ENCODE measurements at regions not wholly inside any gene's neighbourhood (a gene's known extent, or its start where the extent isn't known, plus 50 kb on each side); places are given as distances from the start of the nearest gene placed in this dataset.
"Not testable (repeated sequence)": the region's sequence is repeated elsewhere in the genome, so short reads cannot be mapped to it uniquely, and the experiment has no call there.

- H3K27ac ChIP-seq (ENCODE audit: low read depth, low read length, severe bottlenecking) = no peak overlapping the region
- 47% methylated on average over 2 of the region's 4 CpGs; no CpG with 5 or more reads in 1 of the 2 experiments for WGBS, 2 experiments (ENCODE audit: insufficient coverage in 2 of 2)
- no peak overlapping the region for H3K4me3 ChIP-seq (ENCODE audit: extremely low read depth, insufficient read depth, low read length, poor library complexity, severe bottlenecking)
- peaks cover 15% of the 10 kb centered on the region for H3K4me1 ChIP-seq (ENCODE audit: control insufficient read depth, insufficient read depth, low read length, poor library complexity, severe bottlenecking)
- H3K9me3 ChIP-seq (ENCODE audit: control insufficient read depth, low read length) = no peaks in the 10 kb centered on the region
- no peaks in the 10 kb centered on the region for H3K36me3 ChIP-seq (ENCODE audit: control insufficient read depth, insufficient read depth, low read length)
Measured at GRCh38 chr5:3098821-3099220, 347.3 kb upstream of the IRX2 start.

- Histone ChIP-seq H3K4me1 (ENCODE audit: control insufficient read depth, insufficient read depth, low read length, poor library complexity, severe bottlenecking) (no peaks in the 10 kb centered on the region), H3K36me3 (ENCODE audit: control insufficient read depth, insufficient read depth, low read length) (no peaks in the 10 kb centered on the region), H3K4me3 (ENCODE audit: extremely low read depth, insufficient read depth, low read length, poor library complexity, severe bottlenecking) (no peak overlapping the region), H3K9me3 (ENCODE audit: control insufficient read depth, low read length) (no peaks in the 10 kb centered on the region), H3K27ac (ENCODE audit: low read depth, low read length, severe bottlenecking) (no peak overlapping the region)
- 82 to 86% methylated on average over 7 to 8 of the region's 13 CpGs for WGBS, 2 experiments (ENCODE audit: insufficient coverage in 2 of 2)
Measured at GRCh38 chr5:3092664-3093063, 341.2 kb upstream of the IRX2 start.

- H3K4me3 ChIP-seq (ENCODE audit: extremely low read depth, insufficient read depth, low read length, poor library complexity, severe bottlenecking) = no peak overlapping the region
Measured at GRCh38 chr5:3092211-3092610, 340.7 kb upstream of the IRX2 start.

GRCh38 chr5:3091040-3091774 lies 339.7 kb upstream of the IRX2 start:
- H3K4me1 ChIP-seq (ENCODE audit: control insufficient read depth, insufficient read depth, low read length, poor library complexity, severe bottlenecking) = no peaks in the 10 kb centered on the region
- H3K36me3 ChIP-seq (ENCODE audit: control insufficient read depth, insufficient read depth, low read length) = no peaks in the 10 kb centered on the region
- 67 to 80% methylated on average over 1 to 4 of the region's 11 CpGs for WGBS, 2 experiments (ENCODE audit: insufficient coverage in 2 of 2)
- no peaks in the 10 kb centered on the region for H3K9me3 ChIP-seq (ENCODE audit: control insufficient read depth, low read length)
- no peak overlapping the region for H3K27ac ChIP-seq (ENCODE audit: low read depth, low read length, severe bottlenecking)
- no peak overlapping the region for H3K4me3 ChIP-seq (ENCODE audit: extremely low read depth, insufficient read depth, low read length, poor library complexity, severe bottlenecking)

More at GRCh38 chr5:3092211-3092610, 340.7 kb upstream of the IRX2 start:
- no peaks in the 10 kb centered on the region for H3K4me1 ChIP-seq (ENCODE audit: control insufficient read depth, insufficient read depth, low read length, poor library complexity, severe bottlenecking)
- no peaks in the 10 kb centered on the region for H3K36me3 ChIP-seq (ENCODE audit: control insufficient read depth, insufficient read depth, low read length)
- H3K27ac ChIP-seq (ENCODE audit: low read depth, low read length, severe bottlenecking) = no peak overlapping the region
- H3K9me3 ChIP-seq (ENCODE audit: control insufficient read depth, low read length) = no peaks in the 10 kb centered on the region
- 85 to 86% methylated on average over 7 of the region's 7 CpGs for WGBS, 2 experiments (ENCODE audit: insufficient coverage in 2 of 2)

- not testable (repeated sequence) for H3K9me3 ChIP-seq (ENCODE audit: control insufficient read depth, low read length); H3K4me1 ChIP-seq (ENCODE audit: control insufficient read depth, insufficient read depth, low read length, poor library complexity, severe bottlenecking); H3K27ac ChIP-seq (ENCODE audit: low read depth, low read length, severe bottlenecking); H3K36me3 ChIP-seq (ENCODE audit: control insufficient read depth, insufficient read depth, low read length); H3K4me3 ChIP-seq (ENCODE audit: extremely low read depth, insufficient read depth, low read length, poor library complexity, severe bottlenecking)
- 96 to 97% methylated on average over 3 to 4 of the region's 6 CpGs for WGBS, 2 experiments (ENCODE audit: insufficient coverage in 2 of 2)
Measured at GRCh38 chr5:3090305-3090704, 338.8 kb upstream of the IRX2 start.

- 84% methylated on average over 8 to 9 of the region's 9 CpGs for WGBS, 2 experiments (ENCODE audit: insufficient coverage in 2 of 2)
- Histone ChIP-seq H3K9me3 (ENCODE audit: control insufficient read depth, low read length) (no peaks in the 10 kb centered on the region), H3K4me1 (ENCODE audit: control insufficient read depth, insufficient read depth, low read length, poor library complexity, severe bottlenecking) (no peaks in the 10 kb centered on the region), H3K27ac (ENCODE audit: low read depth, low read length, severe bottlenecking) (no peak overlapping the region), H3K36me3 (ENCODE audit: control insufficient read depth, insufficient read depth, low read length) (no peaks in the 10 kb centered on the region), H3K4me3 (ENCODE audit: extremely low read depth, insufficient read depth, low read length, poor library complexity, severe bottlenecking) (no peak overlapping the region)
Measured at GRCh38 chr5:3080366-3080765, 328.9 kb upstream of the IRX2 start.

GRCh38 chr5:3077684-3078083 lies 326.2 kb upstream of the IRX2 start:
- Histone ChIP-seq H3K9me3 (ENCODE audit: control insufficient read depth, low read length) (no peaks in the 10 kb centered on the region), H3K4me3 (ENCODE audit: extremely low read depth, insufficient read depth, low read length, poor library complexity, severe bottlenecking) (no peak overlapping the region), H3K36me3 (ENCODE audit: control insufficient read depth, insufficient read depth, low read length) (no peaks in the 10 kb centered on the region), H3K4me1 (ENCODE audit: control insufficient read depth, insufficient read depth, low read length, poor library complexity, severe bottlenecking) (no peaks in the 10 kb centered on the region), H3K27ac (ENCODE audit: low read depth, low read length, severe bottlenecking) (no peak overlapping the region)
- WGBS, 2 experiments (ENCODE audit: insufficient coverage in 2 of 2) = 84 to 86% methylated on average over 6 to 9 of the region's 10 CpGs

- Histone ChIP-seq H3K9me3 (ENCODE audit: control insufficient read depth, low read length) (no peaks in the 10 kb centered on the region), H3K27ac (ENCODE audit: low read depth, low read length, severe bottlenecking) (no peak overlapping the region), H3K4me1 (ENCODE audit: control insufficient read depth, insufficient read depth, low read length, poor library complexity, severe bottlenecking) (no peaks in the 10 kb centered on the region), H3K4me3 (ENCODE audit: extremely low read depth, insufficient read depth, low read length, poor library complexity, severe bottlenecking) (no peak overlapping the region), H3K36me3 (ENCODE audit: control insufficient read depth, insufficient read depth, low read length) (no peaks in the 10 kb centered on the region)
- 70% methylated on average over 2 of the region's 2 CpGs; no CpG with 5 or more reads in 1 of the 2 experiments for WGBS, 2 experiments (ENCODE audit: insufficient coverage in 2 of 2)
Measured at GRCh38 chr5:3075309-3075708, 323.8 kb upstream of the IRX2 start.

- H3K4me1 ChIP-seq (ENCODE audit: control insufficient read depth, insufficient read depth, low read length, poor library complexity, severe bottlenecking) = no peaks in the 10 kb centered on the region
- no peak overlapping the region for H3K27ac ChIP-seq (ENCODE audit: low read depth, low read length, severe bottlenecking)
- no peak overlapping the region for H3K4me3 ChIP-seq (ENCODE audit: extremely low read depth, insufficient read depth, low read length, poor library complexity, severe bottlenecking)
- no peaks in the 10 kb centered on the region for H3K9me3 ChIP-seq (ENCODE audit: control insufficient read depth, low read length)
- no peaks in the 10 kb centered on the region for H3K36me3 ChIP-seq (ENCODE audit: control insufficient read depth, insufficient read depth, low read length)
- 75 to 81% methylated on average over 2 of the region's 5 CpGs for whole genome bisulfite sequencing, 2 experiments (ENCODE audit: insufficient coverage in 2 of 2)
Measured at GRCh38 chr5:3068401-3068800, 316.9 kb upstream of the IRX2 start.

GRCh38 chr5:3060283-3060682 lies 308.8 kb upstream of the IRX2 start:
- no peak overlapping the region for H3K27ac ChIP-seq (ENCODE audit: low read depth, low read length, severe bottlenecking)
- H3K4me1 ChIP-seq (ENCODE audit: control insufficient read depth, insufficient read depth, low read length, poor library complexity, severe bottlenecking) = no peaks in the 10 kb centered on the region
- no peaks in the 10 kb centered on the region for H3K9me3 ChIP-seq (ENCODE audit: control insufficient read depth, low read length)
- no peak overlapping the region for H3K4me3 ChIP-seq (ENCODE audit: extremely low read depth, insufficient read depth, low read length, poor library complexity, severe bottlenecking)
- 20% methylated on average over 1 of the region's 2 CpGs; no CpG with 5 or more reads in 1 of the 2 experiments for WGBS, 2 experiments (ENCODE audit: insufficient coverage in 2 of 2)
- H3K36me3 ChIP-seq (ENCODE audit: control insufficient read depth, insufficient read depth, low read length) = no peaks in the 10 kb centered on the region

GRCh38 chr5:3059488-3059887 lies 308.0 kb upstream of the IRX2 start:
- H3K9me3 ChIP-seq (ENCODE audit: control insufficient read depth, low read length) = no peaks in the 10 kb centered on the region
- H3K36me3 ChIP-seq (ENCODE audit: control insufficient read depth, insufficient read depth, low read length) = no peaks in the 10 kb centered on the region
- no peak overlapping the region for H3K4me3 ChIP-seq (ENCODE audit: extremely low read depth, insufficient read depth, low read length, poor library complexity, severe bottlenecking)
- H3K27ac ChIP-seq (ENCODE audit: low read depth, low read length, severe bottlenecking) = no peak overlapping the region
- H3K4me1 ChIP-seq (ENCODE audit: control insufficient read depth, insufficient read depth, low read length, poor library complexity, severe bottlenecking) = no peaks in the 10 kb centered on the region
- 87 to 91% methylated on average over 7 to 9 of the region's 9 CpGs for WGBS, 2 experiments (ENCODE audit: insufficient coverage in 2 of 2)

Data from mesodermal cell (in vitro differentiated cells).